H1 (cell line): ENCODE measurements at regions not wholly inside any gene's neighbourhood (a gene's known extent, or its start where the extent isn't known, plus 50 kb on each side); places are given as distances from the start of the nearest gene placed in this dataset.

Source experiments
- CHD1 ChIP-seq: IDR thresholded peaks from 2 replicates; pipeline ENCODE4 v1.6.1; 2012; ENCODE audit warnings: low read depth, low read length, improper control_type of control experiment
- CHD2 ChIP-seq: IDR thresholded peaks from 2 replicates; pipeline ENCODE4 v1.6.1; 2012; ENCODE audit warnings: low read length, improper control_type of control experiment
- EGR1 ChIP-seq: IDR thresholded peaks from 2 replicates; pipeline ENCODE4 v1.6.1; 2011; ENCODE audit warnings: low read depth, low read length, borderline replicate concordance
- FOSL1 ChIP-seq: IDR thresholded peaks from 2 replicates; pipeline ENCODE4 v1.6.1; 2011; ENCODE audit warnings: mild to moderate bottlenecking, low read depth, low read length, moderate library complexity; ENCODE audit not compliant: insufficient read depth
- MAFK ChIP-seq: IDR thresholded peaks from 2 replicates; pipeline ENCODE4 v1.6.1; 2012; ENCODE audit warnings: low read depth, mild to moderate bottlenecking, improper control_type of control experiment, low read length
- PHF8 ChIP-seq: fragments of 200-600 bp; sonication (generic); conservative IDR thresholded peaks from 2 replicates; pipeline ENCODE4 v1.7.1; 2012; ENCODE audit warnings: low read depth, mild to moderate bottlenecking, inconsistent platforms, low read length, moderate library complexity
- POU5F1 ChIP-seq: IDR thresholded peaks from 2 replicates; pipeline ENCODE4 v1.6.1; 2011; ENCODE audit warnings: low read depth, mild to moderate bottlenecking, low read length, moderate library complexity
- SP1 ChIP-seq: IDR thresholded peaks from 2 replicates; pipeline ENCODE4 v1.6.1; 2011; ENCODE audit warnings: low read depth, low read length
- SP2 ChIP-seq: IDR thresholded peaks from 2 replicates; pipeline ENCODE4 v1.6.1; 2012; ENCODE audit warnings: mild to moderate bottlenecking, low read length, inconsistent platforms
- ZNF274 ChIP-seq: IDR thresholded peaks from 2 replicates; pipeline ENCODE4 v1.7.0; 2012; ENCODE audit warnings: low read length, borderline replicate concordance; ENCODE audit errors: extremely low read depth
- TF ChIP-seq, protein P1 (sequence below): IDR thresholded peaks from 2 replicates; pipeline ENCODE4 v1.6.1; 2012; ENCODE audit warnings: low read length, inconsistent platforms
- TF ChIP-seq, protein P2 (sequence below): fragments of 300-600 bp; sonication (generic); IDR thresholded peaks from 2 replicates; pipeline ENCODE4 v1.7.1; 2012; ENCODE audit warnings: low read length, moderate library complexity, mild to moderate bottlenecking, inconsistent platforms; ENCODE audit not compliant: insufficient replicate concordance

DNA sequence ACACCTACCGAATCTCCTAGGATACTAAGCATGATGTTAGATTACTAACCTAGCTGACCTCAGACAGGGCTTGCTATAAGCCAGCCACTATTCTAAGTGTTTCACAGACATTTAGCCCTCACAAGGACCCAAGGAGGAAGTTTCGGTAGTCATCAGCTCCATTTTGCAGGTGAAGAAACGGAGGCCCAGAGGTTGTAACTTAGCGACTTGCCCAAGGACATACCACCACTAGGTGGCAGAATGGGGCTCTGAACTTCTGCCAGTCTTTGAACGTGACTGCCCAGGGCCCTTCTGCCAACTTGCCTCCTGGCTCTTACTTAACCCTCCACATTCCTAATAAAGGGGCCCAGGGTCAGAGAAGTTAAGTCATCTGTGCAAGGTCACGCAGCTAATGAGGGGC lies 283.5 kb downstream of the C1orf94 start (continued):
- no peak for TF ChIP-seq MAFK
- no peak for TF ChIP-seq EGR1
- TF ChIP-seq, protein P1, sequence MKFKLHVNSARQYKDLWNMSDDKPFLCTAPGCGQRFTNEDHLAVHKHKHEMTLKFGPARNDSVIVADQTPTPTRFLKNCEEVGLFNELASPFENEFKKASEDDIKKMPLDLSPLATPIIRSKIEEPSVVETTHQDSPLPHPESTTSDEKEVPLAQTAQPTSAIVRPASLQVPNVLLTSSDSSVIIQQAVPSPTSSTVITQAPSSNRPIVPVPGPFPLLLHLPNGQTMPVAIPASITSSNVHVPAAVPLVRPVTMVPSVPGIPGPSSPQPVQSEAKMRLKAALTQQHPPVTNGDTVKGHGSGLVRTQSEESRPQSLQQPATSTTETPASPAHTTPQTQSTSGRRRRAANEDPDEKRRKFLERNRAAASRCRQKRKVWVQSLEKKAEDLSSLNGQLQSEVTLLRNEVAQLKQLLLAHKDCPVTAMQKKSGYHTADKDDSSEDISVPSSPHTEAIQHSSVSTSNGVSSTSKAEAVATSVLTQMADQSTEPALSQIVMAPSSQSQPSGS: no peak
- TF ChIP-seq SP1: no peak
- no peak for TF ChIP-seq CHD2
- no peak for TF ChIP-seq FOSL1
- TF ChIP-seq PHF8: no peak
- no peak for TF ChIP-seq POU5F1
- TF ChIP-seq SP2: no peak
- TF ChIP-seq ZNF274: no peak
- no peak for TF ChIP-seq CHD1
- TF ChIP-seq, protein P2, sequence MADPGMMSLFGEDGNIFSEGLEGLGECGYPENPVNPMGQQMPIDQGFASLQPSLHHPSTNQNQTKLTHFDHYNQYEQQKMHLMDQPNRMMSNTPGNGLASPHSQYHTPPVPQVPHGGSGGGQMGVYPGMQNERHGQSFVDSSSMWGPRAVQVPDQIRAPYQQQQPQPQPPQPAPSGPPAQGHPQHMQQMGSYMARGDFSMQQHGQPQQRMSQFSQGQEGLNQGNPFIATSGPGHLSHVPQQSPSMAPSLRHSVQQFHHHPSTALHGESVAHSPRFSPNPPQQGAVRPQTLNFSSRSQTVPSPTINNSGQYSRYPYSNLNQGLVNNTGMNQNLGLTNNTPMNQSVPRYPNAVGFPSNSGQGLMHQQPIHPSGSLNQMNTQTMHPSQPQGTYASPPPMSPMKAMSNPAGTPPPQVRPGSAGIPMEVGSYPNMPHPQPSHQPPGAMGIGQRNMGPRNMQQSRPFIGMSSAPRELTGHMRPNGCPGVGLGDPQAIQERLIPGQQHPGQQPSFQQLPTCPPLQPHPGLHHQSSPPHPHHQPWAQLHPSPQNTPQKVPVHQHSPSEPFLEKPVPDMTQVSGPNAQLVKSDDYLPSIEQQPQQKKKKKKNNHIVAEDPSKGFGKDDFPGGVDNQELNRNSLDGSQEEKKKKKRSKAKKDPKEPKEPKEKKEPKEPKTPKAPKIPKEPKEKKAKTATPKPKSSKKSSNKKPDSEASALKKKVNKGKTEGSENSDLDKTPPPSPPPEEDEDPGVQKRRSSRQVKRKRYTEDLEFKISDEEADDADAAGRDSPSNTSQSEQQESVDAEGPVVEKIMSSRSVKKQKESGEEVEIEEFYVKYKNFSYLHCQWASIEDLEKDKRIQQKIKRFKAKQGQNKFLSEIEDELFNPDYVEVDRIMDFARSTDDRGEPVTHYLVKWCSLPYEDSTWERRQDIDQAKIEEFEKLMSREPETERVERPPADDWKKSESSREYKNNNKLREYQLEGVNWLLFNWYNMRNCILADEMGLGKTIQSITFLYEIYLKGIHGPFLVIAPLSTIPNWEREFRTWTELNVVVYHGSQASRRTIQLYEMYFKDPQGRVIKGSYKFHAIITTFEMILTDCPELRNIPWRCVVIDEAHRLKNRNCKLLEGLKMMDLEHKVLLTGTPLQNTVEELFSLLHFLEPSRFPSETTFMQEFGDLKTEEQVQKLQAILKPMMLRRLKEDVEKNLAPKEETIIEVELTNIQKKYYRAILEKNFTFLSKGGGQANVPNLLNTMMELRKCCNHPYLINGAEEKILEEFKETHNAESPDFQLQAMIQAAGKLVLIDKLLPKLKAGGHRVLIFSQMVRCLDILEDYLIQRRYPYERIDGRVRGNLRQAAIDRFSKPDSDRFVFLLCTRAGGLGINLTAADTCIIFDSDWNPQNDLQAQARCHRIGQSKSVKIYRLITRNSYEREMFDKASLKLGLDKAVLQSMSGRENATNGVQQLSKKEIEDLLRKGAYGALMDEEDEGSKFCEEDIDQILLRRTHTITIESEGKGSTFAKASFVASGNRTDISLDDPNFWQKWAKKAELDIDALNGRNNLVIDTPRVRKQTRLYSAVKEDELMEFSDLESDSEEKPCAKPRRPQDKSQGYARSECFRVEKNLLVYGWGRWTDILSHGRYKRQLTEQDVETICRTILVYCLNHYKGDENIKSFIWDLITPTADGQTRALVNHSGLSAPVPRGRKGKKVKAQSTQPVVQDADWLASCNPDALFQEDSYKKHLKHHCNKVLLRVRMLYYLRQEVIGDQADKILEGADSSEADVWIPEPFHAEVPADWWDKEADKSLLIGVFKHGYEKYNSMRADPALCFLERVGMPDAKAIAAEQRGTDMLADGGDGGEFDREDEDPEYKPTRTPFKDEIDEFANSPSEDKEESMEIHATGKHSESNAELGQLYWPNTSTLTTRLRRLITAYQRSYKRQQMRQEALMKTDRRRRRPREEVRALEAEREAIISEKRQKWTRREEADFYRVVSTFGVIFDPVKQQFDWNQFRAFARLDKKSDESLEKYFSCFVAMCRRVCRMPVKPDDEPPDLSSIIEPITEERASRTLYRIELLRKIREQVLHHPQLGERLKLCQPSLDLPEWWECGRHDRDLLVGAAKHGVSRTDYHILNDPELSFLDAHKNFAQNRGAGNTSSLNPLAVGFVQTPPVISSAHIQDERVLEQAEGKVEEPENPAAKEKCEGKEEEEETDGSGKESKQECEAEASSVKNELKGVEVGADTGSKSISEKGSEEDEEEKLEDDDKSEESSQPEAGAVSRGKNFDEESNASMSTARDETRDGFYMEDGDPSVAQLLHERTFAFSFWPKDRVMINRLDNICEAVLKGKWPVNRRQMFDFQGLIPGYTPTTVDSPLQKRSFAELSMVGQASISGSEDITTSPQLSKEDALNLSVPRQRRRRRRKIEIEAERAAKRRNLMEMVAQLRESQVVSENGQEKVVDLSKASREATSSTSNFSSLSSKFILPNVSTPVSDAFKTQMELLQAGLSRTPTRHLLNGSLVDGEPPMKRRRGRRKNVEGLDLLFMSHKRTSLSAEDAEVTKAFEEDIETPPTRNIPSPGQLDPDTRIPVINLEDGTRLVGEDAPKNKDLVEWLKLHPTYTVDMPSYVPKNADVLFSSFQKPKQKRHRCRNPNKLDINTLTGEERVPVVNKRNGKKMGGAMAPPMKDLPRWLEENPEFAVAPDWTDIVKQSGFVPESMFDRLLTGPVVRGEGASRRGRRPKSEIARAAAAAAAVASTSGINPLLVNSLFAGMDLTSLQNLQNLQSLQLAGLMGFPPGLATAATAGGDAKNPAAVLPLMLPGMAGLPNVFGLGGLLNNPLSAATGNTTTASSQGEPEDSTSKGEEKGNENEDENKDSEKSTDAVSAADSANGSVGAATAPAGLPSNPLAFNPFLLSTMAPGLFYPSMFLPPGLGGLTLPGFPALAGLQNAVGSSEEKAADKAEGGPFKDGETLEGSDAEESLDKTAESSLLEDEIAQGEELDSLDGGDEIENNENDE: no peak
